ENCODE measurements at regions not wholly inside any gene's neighbourhood (a gene's known extent, or its start where the extent isn't known, plus 50 kb on each side); places are given as distances from the start of the nearest gene placed in this dataset.

- no peak for TF ChIP-seq SNAI2 (CRISPR knock-in tag; IDR thresholded peaks at IDR 0.05)
- TF ChIP-seq TCF4 (CRISPR knock-in tag; IDR thresholded peaks at IDR 0.05; ENCODE audit: borderline replicate concordance) = no peak
- no peak for TF ChIP-seq RARB (CRISPR knock-in tag; IDR thresholded peaks at IDR 0.05)
- TF ChIP-seq OSR1 (CRISPR knock-in tag; IDR thresholded peaks at IDR 0.05) = no peak
Observed at GRCh38 chr5:42216904-42217303, 206.3 kb upstream of the GHR start.
